K562 (cell line): ENCODE measurements at regions not wholly inside any gene's neighbourhood (a gene's known extent, or its start where the extent isn't known, plus 50 kb on each side); places are given as distances from the start of the nearest gene placed in this dataset.

ENCODE experiments used
- ARID1B ChIP-seq: fragments of 450-650 bp; IDR thresholded peaks from 2 replicates; pipeline ENCODE4 v1.6.1; 2016; ENCODE audit warnings: antibody characterized with exemption, mild to moderate bottlenecking, inconsistent platforms
- CBFA2T2 ChIP-seq: fragments of 450-650 bp; conservative IDR thresholded peaks from 2 replicates; pipeline ENCODE4 v1.6.1; 2017; ENCODE audit warnings: mild to moderate bottlenecking
- DPF2 ChIP-seq: fragments of 450-650 bp; IDR thresholded peaks from 2 replicates; pipeline ENCODE4 v1.6.1; 2016
- EP300 ChIP-seq: IDR thresholded peaks from 2 replicates; pipeline ENCODE4 v1.6.1; 2012; ENCODE audit warnings: low read length, improper control_type of control experiment
- ERF ChIP-seq: fragments of 450-650 bp; formaldehyde crosslinking; IDR thresholded peaks from 2 replicates; pipeline ENCODE4 v1.4.0; 2020; ENCODE audit warnings: mild to moderate bottlenecking, mixed read lengths
- ETV6 ChIP-seq, 3 experiments: fragments of 150-350 bp in 1 of 3; sonication (generic) in 1 of 3; formaldehyde crosslinking in 1 of 3; IDR thresholded peaks; 2 replicates each; pipeline versions ENCODE4 v1.6.1 to v1.8.0; 2014 to 2022; ENCODE audit warnings: borderline replicate concordance in 2 of 3, low read depth in 2 of 3, antibody characterized with exemption in 1 of 3, low read length in 1 of 3, mild to moderate bottlenecking in 1 of 3, missing genetic modification reagents in 1 of 3
- GATAD2A ChIP-seq: fragments of 450-650 bp; IDR thresholded peaks from 2 replicates; pipeline ENCODE4 v1.6.1; 2017
- HNRNPK ChIP-seq: fragments of 200-400 bp; formaldehyde crosslinking; IDR thresholded peaks from one replicate; pipeline ENCODE4 v1.6.1; 2018; ENCODE audit warnings: mild to moderate bottlenecking, low read depth, low read length; ENCODE audit not compliant: poor library complexity, severe bottlenecking
- HNRNPL ChIP-seq: fragments of 200-400 bp; formaldehyde crosslinking; IDR thresholded peaks from 2 replicates; pipeline ENCODE4 v1.6.1; 2017; ENCODE audit warnings: low read depth, mild to moderate bottlenecking, low read length
- MGA ChIP-seq: fragments of 450-650 bp; IDR thresholded peaks from 2 replicates; pipeline ENCODE4 v1.6.1; 2016; ENCODE audit warnings: mild to moderate bottlenecking, moderate library complexity
- MTA3 ChIP-seq: fragments of 450-650 bp; formaldehyde crosslinking; IDR thresholded peaks from 2 replicates; pipeline ENCODE4 v1.6.1; 2017; ENCODE audit warnings: mild to moderate bottlenecking, borderline replicate concordance
- NCOR1 ChIP-seq: fragments of 450-650 bp; IDR thresholded peaks from 2 replicates; pipeline ENCODE4 v1.6.1; 2016; ENCODE audit warnings: mild to moderate bottlenecking, moderate library complexity
- NFIC ChIP-seq: fragments of 450-650 bp; IDR thresholded peaks from 2 replicates; pipeline ENCODE4 v1.6.1; 2017; ENCODE audit warnings: mild to moderate bottlenecking, inconsistent platforms
- SMARCA4 ChIP-seq: fragments of 450-650 bp; IDR thresholded peaks from 2 replicates; pipeline ENCODE4 v1.6.1; 2016
- TCF3 ChIP-seq: sonication (generic); formaldehyde crosslinking; IDR thresholded peaks from 2 replicates; pipeline ENCODE4 v1.4.0; 2020; ENCODE audit warnings: mild to moderate bottlenecking, missing genetic modification reagents
- ZNF354B ChIP-seq: fragments of 250-450 bp; sonication (Bioruptor Pico); IDR thresholded peaks from 2 replicates; pipeline ENCODE4 v1.4.0; 2020
- ZNF507 ChIP-seq: conservative IDR thresholded peaks from 2 replicates; pipeline ENCODE4 v1.6.1; 2017; ENCODE audit warnings: missing genetic modification characterization, missing compliant biosample characterization
- ZNF589 ChIP-seq: fragments of 200-800 bp; sonication (Bioruptor generic); IDR thresholded peaks from 2 replicates; pipeline ENCODE4 v1.6.1; 2016; ENCODE audit warnings: low read depth, missing genetic modification characterization, missing compliant biosample characterization
- ZNF830 ChIP-seq: fragments of 250-450 bp; sonication (Bioruptor Pico); IDR thresholded peaks from 2 replicates; pipeline ENCODE4 v1.5.0; 2021; ENCODE audit warnings: mild to moderate bottlenecking

- no peak for TF ChIP-seq MGA
- TF ChIP-seq SMARCA4, result peak; percentile 24; the same call in 1 of the 2 replicates
- peak; percentile 23; the same call in 1 of the 2 replicates for TF ChIP-seq NFIC
- TF ChIP-seq DPF2, result peak; percentile 31; the same call in 1 of the 2 replicates
- TF ChIP-seq CBFA2T2, result peak; percentile 67
- TF ChIP-seq MTA3, result no peak
- TF ChIP-seq HNRNPK, result no peak
- no peak for TF ChIP-seq HNRNPL
- peak; percentile 84 for TF ChIP-seq ARID1B
- no peak for TF ChIP-seq ZNF507 (tag)
- peak; percentile 69 for TF ChIP-seq EP300
- no peak for TF ChIP-seq GATAD2A
- TF ChIP-seq ZNF830 (CRISPR knock-in tag), result no peak
- peak; percentile 71 for TF ChIP-seq TCF3 (CRISPR knock-in tag)
- TF ChIP-seq ZNF589 (CRISPR knock-in tag), result peak; percentile 29; the same call in 1 of the 2 replicates
- no peak for TF ChIP-seq ETV6 (IDR thresholded peaks at IDR 0.05; ENCODE audit: borderline replicate concordance in 1 of 2, low read depth in 2 of 2, low read length in 1 of 2)
- no peak for TF ChIP-seq ETV6 (CRISPR knock-in tag; IDR thresholded peaks at IDR 0.05; ENCODE audit: borderline replicate concordance)
- no peak for TF ChIP-seq ERF (CRISPR knock-in tag)
- TF ChIP-seq ZNF354B (CRISPR knock-in tag), result no peak
- TF ChIP-seq NCOR1, result peak; percentile 68
Observed at GRCh38 chr13:73464758-73465616, 406.2 kb downstream of the KLF5 start (continued).
